ENCODE measurements at regions not wholly inside any gene's neighbourhood (a gene's known extent, or its start where the extent isn't known, plus 50 kb on each side); places are given as distances from the start of the nearest gene placed in this dataset.
A peak's percentile ranks its signal among the peaks of the same experiment; 100 is the strongest.

- no peak for TF ChIP-seq CTCF (IDR thresholded peaks at IDR 0.05; ENCODE audit: low read depth, low read length)
- Histone ChIP-seq H3K27me3 (no peaks in the 10 kb centered on the region), H3K36me3 (no peaks in the 10 kb centered on the region), H3K27ac (no peak overlapping the region), H3K4me1 (ENCODE audit: low read depth) (no peaks in the 10 kb centered on the region), H3K4me3 (no peak overlapping the region), H3K9me3 (ENCODE audit: low read depth) (no peaks in the 10 kb centered on the region)
- no peak for DNase-seq (ENCODE audit: low read depth in 1 of 2, low spot score in 1 of 2)
These were observed 338.9 kb downstream of the PCDH17 start for GRCh38 chr13:57970404-57970803.

- no peak for DNase-seq (ENCODE audit: low read depth in 1 of 2, low spot score in 1 of 2)
- H3K4me1 ChIP-seq (ENCODE audit: low read depth): peaks cover 6% of the 10 kb centered on the region
- no peaks in the 10 kb centered on the region for H3K27me3 ChIP-seq
- no peak for TF ChIP-seq CTCF (IDR thresholded peaks at IDR 0.05; ENCODE audit: low read depth, low read length)
- H3K27ac ChIP-seq: no peak overlapping the region
- no peaks in the 10 kb centered on the region for H3K36me3 ChIP-seq
- no peak overlapping the region for H3K4me3 ChIP-seq
- H3K9me3 ChIP-seq (ENCODE audit: low read depth): no peaks in the 10 kb centered on the region
These were observed 351.2 kb downstream of the PCDH17 start for GRCh38 chr13:57982782-57983181.

- DNase-seq (ENCODE audit: low read depth in 1 of 2, low spot score in 1 of 2): no peak
- H3K36me3 ChIP-seq: no peaks in the 10 kb centered on the region
- no peaks in the 10 kb centered on the region for H3K4me1 ChIP-seq (ENCODE audit: low read depth)
- no peak overlapping the region for H3K4me3 ChIP-seq
- no peaks in the 10 kb centered on the region for H3K9me3 ChIP-seq (ENCODE audit: low read depth)
- no peaks in the 10 kb centered on the region for H3K27me3 ChIP-seq
- TF ChIP-seq CTCF (IDR thresholded peaks at IDR 0.05; ENCODE audit: low read depth, low read length): no peak
- no peak overlapping the region for H3K27ac ChIP-seq
These were observed 356.7 kb downstream of the PCDH17 start for GRCh38 chr13:57988276-57988675.

- Histone ChIP-seq H3K36me3 (no peaks in the 10 kb centered on the region), H3K27ac (no peak overlapping the region), H3K9me3 (ENCODE audit: low read depth) (no peaks in the 10 kb centered on the region), H3K4me1 (ENCODE audit: low read depth) (peaks cover 4% of the 10 kb centered on the region), H3K4me3 (no peak overlapping the region), H3K27me3 (no peaks in the 10 kb centered on the region)
- no peak for DNase-seq (ENCODE audit: low read depth in 1 of 2, low spot score in 1 of 2)
- no peak for TF ChIP-seq CTCF (IDR thresholded peaks at IDR 0.05; ENCODE audit: low read depth, low read length)
These were observed 359.5 kb downstream of the PCDH17 start for GRCh38 chr13:57991041-57991440.

- Histone ChIP-seq H3K36me3 (no peaks in the 10 kb centered on the region), H3K9me3 (ENCODE audit: low read depth) (no peaks in the 10 kb centered on the region), H3K4me3 (no peak overlapping the region), H3K4me1 (ENCODE audit: low read depth) (peaks cover 7% of the 10 kb centered on the region), H3K27me3 (no peaks in the 10 kb centered on the region), H3K27ac (no peak overlapping the region)
- TF ChIP-seq CTCF (IDR thresholded peaks at IDR 0.05; ENCODE audit: low read depth, low read length): no peak
- no peak for DNase-seq (ENCODE audit: low read depth in 1 of 2, low spot score in 1 of 2)
These were observed 360.9 kb downstream of the PCDH17 start for GRCh38 chr13:57992416-57992815.

GRCh38 chr13:57996717-57997116, 365.2 kb downstream of the PCDH17 start:
- peak in 1 of 2 donors; percentile 2 for DNase-seq (ENCODE audit: low read depth in 1 of 2, low spot score in 1 of 2)
- Histone ChIP-seq H3K27ac (no peak overlapping the region), H3K4me1 (ENCODE audit: low read depth) (peaks cover 7% of the 10 kb centered on the region), H3K27me3 (no peaks in the 10 kb centered on the region), H3K36me3 (no peaks in the 10 kb centered on the region), H3K4me3 (no peak overlapping the region), H3K9me3 (ENCODE audit: low read depth) (no peaks in the 10 kb centered on the region)
- TF ChIP-seq CTCF (IDR thresholded peaks at IDR 0.05; ENCODE audit: low read depth, low read length): no peak
